ENCODE measurements at regions not wholly inside any gene's neighbourhood (a gene's known extent, or its start where the extent isn't known, plus 50 kb on each side); places are given as distances from the start of the nearest gene placed in this dataset.

GRCh38 chrX:116306218-116306617 is 130.2 kb upstream of the SLC6A14 start:
- Histone ChIP-seq H2AFZ (ENCODE audit: low read length) (no peak overlapping the region), H3K36me3 (ENCODE audit: control insufficient read depth, insufficient read depth, low read length) (no peaks in the 10 kb centered on the region), H3K4me1 (ENCODE audit: control insufficient read depth, extremely low read depth, insufficient read depth, low read length) (no peaks in the 10 kb centered on the region), H3K4me3 (replicated peaks in 1 of 4; ENCODE audit: control extremely low read depth in 1 of 4, insufficient read depth in 1 of 4, low read depth in 3 of 4, low read length in 4 of 4) (no peak overlapping the region), H3K27ac (ENCODE audit: insufficient read depth, low read length) (no peak overlapping the region), H4K20me1 (ENCODE audit: control insufficient read depth, extremely low read depth, insufficient read depth, low read length) (no peaks in the 10 kb centered on the region), H3K9me3 (ENCODE audit: control insufficient read depth, insufficient read depth, low read depth, low read length) (no peaks in the 10 kb centered on the region), H3K27me3 (ENCODE audit: control insufficient read depth, insufficient read depth, low read length) (no peaks in the 10 kb centered on the region), H3K79me2 (ENCODE audit: control insufficient read depth, insufficient read depth, low read length) (no peaks in the 10 kb centered on the region), H3K4me2 (ENCODE audit: extremely low read depth, insufficient read depth, low read length) (no peak overlapping the region), H3K9ac (ENCODE audit: insufficient read depth, low read length) (no peak overlapping the region)
- DNase-seq (ENCODE audit: low read depth in 2 of 2) = no peak
- TF ChIP-seq CTCF (conservative IDR thresholded peaks at IDR 0.05 in 1 of 2, IDR thresholded peaks at IDR 0.05 in 1 of 2; ENCODE audit: low read depth in 1 of 2, low read length in 2 of 2) (no peak), EZH2 (IDR thresholded peaks at IDR 0.05; ENCODE audit: low read length, missing control alignments) (no peak)

- no peak overlapping the region for H3K27ac ChIP-seq (ENCODE audit: insufficient read depth, low read length)
- no peak overlapping the region for H3K4me3 ChIP-seq (replicated peaks in 1 of 4; ENCODE audit: control extremely low read depth in 1 of 4, insufficient read depth in 1 of 4, low read depth in 3 of 4, low read length in 4 of 4)
- no peak overlapping the region for H3K9ac ChIP-seq (ENCODE audit: insufficient read depth, low read length)
- H3K9me3 ChIP-seq (ENCODE audit: control insufficient read depth, insufficient read depth, low read depth, low read length) = no peaks in the 10 kb centered on the region
- H3K36me3 ChIP-seq (ENCODE audit: control insufficient read depth, insufficient read depth, low read length) = no peaks in the 10 kb centered on the region
- DNase-seq (ENCODE audit: low read depth in 2 of 2) = peak; percentile 72 to 85
- no peak overlapping the region for H3K4me2 ChIP-seq (ENCODE audit: extremely low read depth, insufficient read depth, low read length)
- H2AFZ ChIP-seq (ENCODE audit: low read length) = no peak overlapping the region
- H3K79me2 ChIP-seq (ENCODE audit: control insufficient read depth, insufficient read depth, low read length) = no peaks in the 10 kb centered on the region
- H3K27me3 ChIP-seq (ENCODE audit: control insufficient read depth, insufficient read depth, low read length) = no peaks in the 10 kb centered on the region
- no peaks in the 10 kb centered on the region for H4K20me1 ChIP-seq (ENCODE audit: control insufficient read depth, extremely low read depth, insufficient read depth, low read length)
- no peak for TF ChIP-seq CTCF (conservative IDR thresholded peaks at IDR 0.05 in 1 of 2, IDR thresholded peaks at IDR 0.05 in 1 of 2; ENCODE audit: low read depth in 1 of 2, low read length in 2 of 2)
- TF ChIP-seq EZH2 (IDR thresholded peaks at IDR 0.05; ENCODE audit: low read length, missing control alignments) = no peak
- H3K4me1 ChIP-seq (ENCODE audit: control insufficient read depth, extremely low read depth, insufficient read depth, low read length) = no peaks in the 10 kb centered on the region
Measured at GRCh38 chrX:116317409-116317808, 119.0 kb upstream of the SLC6A14 start.

- DNase-seq (ENCODE audit: low read depth in 2 of 2) = no peak
- Histone ChIP-seq H3K4me2 (ENCODE audit: extremely low read depth, insufficient read depth, low read length) (no peak overlapping the region), H3K27ac (ENCODE audit: insufficient read depth, low read length) (no peak overlapping the region), H3K36me3 (ENCODE audit: control insufficient read depth, insufficient read depth, low read length) (no peaks in the 10 kb centered on the region), H3K27me3 (ENCODE audit: control insufficient read depth, insufficient read depth, low read length) (no peaks in the 10 kb centered on the region), H3K79me2 (ENCODE audit: control insufficient read depth, insufficient read depth, low read length) (no peaks in the 10 kb centered on the region), H3K9me3 (ENCODE audit: control insufficient read depth, insufficient read depth, low read depth, low read length) (no peaks in the 10 kb centered on the region), H3K4me1 (ENCODE audit: control insufficient read depth, extremely low read depth, insufficient read depth, low read length) (no peaks in the 10 kb centered on the region), H3K4me3 (replicated peaks in 1 of 4; ENCODE audit: control extremely low read depth in 1 of 4, insufficient read depth in 1 of 4, low read depth in 3 of 4, low read length in 4 of 4) (no peak overlapping the region), H2AFZ (ENCODE audit: low read length) (no peak overlapping the region), H4K20me1 (ENCODE audit: control insufficient read depth, extremely low read depth, insufficient read depth, low read length) (no peaks in the 10 kb centered on the region), H3K9ac (ENCODE audit: insufficient read depth, low read length) (no peak overlapping the region)
- TF ChIP-seq CTCF (conservative IDR thresholded peaks at IDR 0.05 in 1 of 2, IDR thresholded peaks at IDR 0.05 in 1 of 2; ENCODE audit: low read depth in 1 of 2, low read length in 2 of 2) (no peak), EZH2 (IDR thresholded peaks at IDR 0.05; ENCODE audit: low read length, missing control alignments) (no peak)
Measured at GRCh38 chrX:116318672-116319071, 117.7 kb upstream of the SLC6A14 start.
